GM23338 (cell line): ENCODE measurements at regions not wholly inside any gene's neighbourhood (a gene's known extent, or its start where the extent isn't known, plus 50 kb on each side); places are given as distances from the start of the nearest gene placed in this dataset.

Experiments used
- CTCF ChIP-seq, 2 experiments: fragments of 200-600 bp in 1 of 2; sonication (generic) in 1 of 2; conservative IDR thresholded peaks; 2 replicates each; pipeline versions ENCODE4 v1.5.1 to v1.6.1; 2016 to 2017; ENCODE audit warnings: antibody characterized with exemption in 2 of 2, low read depth in 2 of 2, mild to moderate bottlenecking in 2 of 2, moderate library complexity in 1 of 2
- EZH2 ChIP-seq: fragments of 200-600 bp; sonication (generic); IDR thresholded peaks from one replicate; pipeline ENCODE4 v1.8.0; 2017; ENCODE audit warnings: antibody characterized with exemption, mild to moderate bottlenecking, low read depth; ENCODE audit not compliant: unreplicated experiment
- EZH2phosphoT487 ChIP-seq: fragments of 200-600 bp; sonication (generic); IDR thresholded peaks from one replicate; pipeline ENCODE4 v1.8.1; 2018; ENCODE audit warnings: antibody characterized with exemption; ENCODE audit not compliant: unreplicated experiment
- JUNB ChIP-seq: IDR thresholded peaks from one replicate; pipeline ENCODE4 v1.6.1; 2016; ENCODE audit warnings: antibody characterized with exemption; ENCODE audit not compliant: unreplicated experiment
- POLR2AphosphoS5 ChIP-seq: IDR thresholded peaks from 2 replicates; pipeline ENCODE4 v1.6.1; 2016; ENCODE audit warnings: antibody characterized with exemption, low read depth
- REST ChIP-seq: IDR thresholded peaks from one replicate; pipeline ENCODE4 v1.6.1; 2018; ENCODE audit warnings: antibody characterized with exemption; ENCODE audit not compliant: unreplicated experiment

- TF ChIP-seq CTCF (conservative IDR thresholded peaks at IDR 0.05; ENCODE audit: low read depth in 2 of 2) = no peak
- TF ChIP-seq POLR2AphosphoS5 = no peak
- TF ChIP-seq JUNB = no peak
- TF ChIP-seq REST = no peak
- no peak for TF ChIP-seq EZH2
- no peak for TF ChIP-seq EZH2phosphoT487
Observed at GRCh38 chr3:5523125-5523524, 335.6 kb downstream of the EDEM1 start.
